ENCODE measurements at regions not wholly inside any gene's neighbourhood (a gene's known extent, or its start where the extent isn't known, plus 50 kb on each side); places are given as distances from the start of the nearest gene placed in this dataset.

- in situ Hi-C loops (cut with HindIII; ENCODE audit: low sequenced_read_pairs) = no loop called here
- no peak overlapping the region for H3K4me3 ChIP-seq (ENCODE audit: low read depth, low read length)
- TF ChIP-seq, protein P1, sequence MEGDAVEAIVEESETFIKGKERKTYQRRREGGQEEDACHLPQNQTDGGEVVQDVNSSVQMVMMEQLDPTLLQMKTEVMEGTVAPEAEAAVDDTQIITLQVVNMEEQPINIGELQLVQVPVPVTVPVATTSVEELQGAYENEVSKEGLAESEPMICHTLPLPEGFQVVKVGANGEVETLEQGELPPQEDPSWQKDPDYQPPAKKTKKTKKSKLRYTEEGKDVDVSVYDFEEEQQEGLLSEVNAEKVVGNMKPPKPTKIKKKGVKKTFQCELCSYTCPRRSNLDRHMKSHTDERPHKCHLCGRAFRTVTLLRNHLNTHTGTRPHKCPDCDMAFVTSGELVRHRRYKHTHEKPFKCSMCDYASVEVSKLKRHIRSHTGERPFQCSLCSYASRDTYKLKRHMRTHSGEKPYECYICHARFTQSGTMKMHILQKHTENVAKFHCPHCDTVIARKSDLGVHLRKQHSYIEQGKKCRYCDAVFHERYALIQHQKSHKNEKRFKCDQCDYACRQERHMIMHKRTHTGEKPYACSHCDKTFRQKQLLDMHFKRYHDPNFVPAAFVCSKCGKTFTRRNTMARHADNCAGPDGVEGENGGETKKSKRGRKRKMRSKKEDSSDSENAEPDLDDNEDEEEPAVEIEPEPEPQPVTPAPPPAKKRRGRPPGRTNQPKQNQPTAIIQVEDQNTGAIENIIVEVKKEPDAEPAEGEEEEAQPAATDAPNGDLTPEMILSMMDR (IDR thresholded peaks at IDR 0.05; ENCODE audit: low read depth, low read length) = no peak
- DNase-seq (ENCODE audit: low read depth, low spot score) = no peak
Measured at GRCh38 chr4:177902386-177902785, 460.1 kb upstream of the AGA start.

DNA sequence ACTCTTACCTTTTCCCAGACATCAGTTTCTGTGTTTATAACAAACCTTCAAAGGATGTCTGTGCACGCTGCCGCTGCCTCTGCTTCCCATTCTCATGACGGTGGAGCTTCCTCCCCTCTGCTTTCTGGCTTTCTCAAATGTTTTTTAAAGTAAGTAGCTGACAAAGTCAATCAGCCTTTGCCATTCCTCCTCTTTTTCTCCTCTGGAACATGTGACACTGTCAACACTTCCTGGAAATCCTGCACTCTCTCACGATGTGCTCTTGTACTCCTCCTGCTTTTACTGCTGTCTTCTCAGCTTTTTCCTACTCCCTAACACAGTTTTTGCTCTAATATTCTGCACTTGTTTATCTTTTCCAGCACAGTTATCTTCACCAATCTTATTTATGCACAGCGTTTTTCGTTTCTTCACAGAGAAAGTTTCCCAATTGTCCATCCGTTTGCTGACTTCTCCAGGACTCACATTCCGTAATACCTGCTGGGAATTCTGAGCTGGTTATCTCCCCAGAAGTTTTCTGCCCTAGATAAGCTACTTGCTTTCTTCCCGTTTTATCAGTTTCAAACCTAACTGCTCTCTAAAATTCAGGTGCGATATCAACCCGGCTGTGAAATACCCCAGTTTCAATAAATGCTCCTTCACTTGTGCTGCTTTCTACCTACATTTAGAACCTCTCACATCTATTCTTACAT, 465.6 kb upstream of the AGA start:
- H3K4me3 ChIP-seq (ENCODE audit: low read depth, low read length) = no peak overlapping the region
- in situ Hi-C loops (cut with HindIII; ENCODE audit: low sequenced_read_pairs) = no loop called here

DNA sequence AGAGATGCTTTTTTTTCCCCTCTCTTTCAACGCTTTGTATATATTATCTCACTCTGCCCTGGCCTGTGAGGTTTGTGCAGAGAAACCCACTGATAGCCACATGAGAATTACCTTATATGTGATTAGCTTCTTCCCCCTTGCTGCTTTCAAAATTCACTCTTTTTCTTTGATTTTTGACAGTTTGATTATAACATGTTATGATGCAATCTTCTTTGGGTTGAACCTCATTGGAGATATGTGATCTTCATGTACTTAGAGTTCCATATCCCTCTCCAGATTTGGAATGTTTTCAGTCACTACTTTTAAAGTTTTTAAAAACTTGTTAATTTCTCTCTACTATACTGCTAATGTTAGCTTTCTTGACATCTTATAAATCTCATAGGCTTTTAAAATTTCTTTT, 479.5 kb upstream of the AGA start:
- no peak overlapping the region for H3K4me3 ChIP-seq (ENCODE audit: low read depth, low read length)
- in situ Hi-C loops (cut with HindIII; ENCODE audit: low sequenced_read_pairs) = no loop called here
- TF ChIP-seq, protein P1 (IDR thresholded peaks at IDR 0.05; ENCODE audit: low read depth, low read length) = no peak
- no peak for DNase-seq (ENCODE audit: low read depth, low spot score)

More for the DNA sequence above, 465.6 kb upstream of the AGA start:
- no peak for DNase-seq (ENCODE audit: low read depth, low spot score)
- TF ChIP-seq, protein P1 (IDR thresholded peaks at IDR 0.05; ENCODE audit: low read depth, low read length) = no peak

- in situ Hi-C loops (cut with HindIII; ENCODE audit: low sequenced_read_pairs) = no loop called here
- TF ChIP-seq, protein P1 (IDR thresholded peaks at IDR 0.05; ENCODE audit: low read depth, low read length) = no peak
- DNase-seq (ENCODE audit: low read depth, low spot score) = no peak
- H3K4me3 ChIP-seq (ENCODE audit: low read depth, low read length) = no peak overlapping the region
Measured at GRCh38 chr4:177923888-177924287, 481.7 kb upstream of the AGA start.

GRCh38 chr4:177937041-177937440, 494.8 kb upstream of the AGA start:
- TF ChIP-seq, protein P1 (IDR thresholded peaks at IDR 0.05; ENCODE audit: low read depth, low read length) = no peak
- DNase-seq (ENCODE audit: low read depth, low spot score) = no peak
- in situ Hi-C loops (cut with HindIII; ENCODE audit: low sequenced_read_pairs) = no loop called here
- H3K4me3 ChIP-seq (ENCODE audit: low read depth, low read length) = no peak overlapping the region

DNA sequence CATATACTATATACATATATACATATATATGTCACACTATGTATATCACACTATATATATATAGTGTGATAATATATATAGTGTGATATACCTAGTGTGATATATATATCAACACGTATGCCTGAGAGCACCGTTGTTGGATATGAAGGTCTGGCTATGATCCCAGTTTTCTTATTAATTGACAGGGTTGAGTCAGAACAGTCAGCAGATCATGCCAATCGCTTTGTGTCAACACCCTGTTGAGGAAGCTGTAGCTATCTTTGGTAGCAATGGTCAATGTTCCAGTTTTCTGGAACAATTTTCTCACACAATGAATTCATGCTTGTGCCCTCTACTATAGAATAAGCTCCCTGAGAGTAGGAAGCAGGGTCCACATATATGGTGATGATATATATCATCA, 496.0 kb upstream of the AGA start:
- H3K4me3 ChIP-seq (ENCODE audit: low read depth, low read length) = no peak overlapping the region
- in situ Hi-C loops (cut with HindIII; ENCODE audit: low sequenced_read_pairs) = no loop called here
- DNase-seq (ENCODE audit: low read depth, low spot score) = no peak
- TF ChIP-seq, protein P1 (IDR thresholded peaks at IDR 0.05; ENCODE audit: low read depth, low read length) = no peak

Measured in astrocyte of the spinal cord (primary cell).